HCT116 (cell line): ENCODE measurements at regions not wholly inside any gene's neighbourhood (a gene's known extent, or its start where the extent isn't known, plus 50 kb on each side); places are given as distances from the start of the nearest gene placed in this dataset.

Experiments used
- ATAC-seq: fragments of 200-7000 bp; cut with Tn5 transposase; 2 replicates; pipeline ENCODE4 v1.9.1; 2020; ENCODE audit warnings: mild to moderate bottlenecking, moderate library complexity
- BruUV-seq: library from RNA; stranded (reverse); fragments of 400-500 nt; replicated peaks from 2 replicates; lab custom pipeline; 2021; lab: Mats Ljungman, UMichigan
- CTCF ChIA-PET: fragments of 300-600 bp; sonication (Branson Sonifier 250); formaldehyde crosslinking; loops from one replicate; lab custom pipeline; 2021; ENCODE audit warnings: antibody characterized with exemption; lab: Charles Lee
- POLR2A ChIA-PET: fragments of 300-600, 350-600 bp; sonication (Branson Sonifier 250); formaldehyde crosslinking; loops from one replicate; lab custom pipeline; 2021; ENCODE audit warnings: antibody characterized with exemption; lab: Charles Lee
- RAD21 ChIA-PET, 2 experiments: fragments of 300-600 bp; sonication (Branson Sonifier 250); formaldehyde crosslinking; loops; one replicate each; lab custom pipeline; 2023; ENCODE audit warnings: low total read pairs in 2 of 2; ENCODE audit not compliant: uncharacterized antibody in 2 of 2, unreplicated experiment in 2 of 2, low non-redundant PET in 1 of 2; lab: Charles Lee
- DNase-seq: peaks from one replicate; pipeline ENCODE4 v3.0.0-alpha.2; 2010; ENCODE audit warnings: low read depth, low spot score
- H2AFZ ChIP-seq: fragments of 200-600 bp; shearing (Covaris generic), sonication (generic); 2 replicates; pipeline ENCODE4 v1.6.1; 2017; ENCODE audit warnings: low read depth, mixed run types, mixed read lengths, antibody characterized with exemption, low read length; ENCODE audit not compliant: poor library complexity, severe bottlenecking
- H3K27ac ChIP-seq: 2 replicates; pipeline ENCODE4 v1.5.1; 2012; ENCODE audit warnings: low read depth, low read length
- H3K27me3 ChIP-seq: fragments of 200-600 bp; sonication (generic); 2 replicates; pipeline ENCODE4 v1.6.1; 2016; ENCODE audit warnings: mixed run types, low read length, mixed read lengths; ENCODE audit not compliant: insufficient read depth
- H3K36me3 ChIP-seq, 2 experiments: fragments of 200-500 bp in 1 of 2; fragments of 200-600 bp in 1 of 2; sonication (Bioruptor generic) in 1 of 2; sonication (generic) in 1 of 2; 2 replicates each; pipeline versions ENCODE4 v1.5.1 to v1.6.1; 2014 to 2016; ENCODE audit warnings: low read length in 2 of 2, inconsistent platforms in 1 of 2, mixed read lengths in 1 of 2, mixed run types in 1 of 2; ENCODE audit not compliant: insufficient read depth in 2 of 2, control insufficient read depth in 1 of 2
- H3K4me1 ChIP-seq, 2 experiments: fragments of 200-600 bp in 1 of 2; sonication (generic) in 1 of 2; 2 replicates each; pipeline versions ENCODE4 v1.5.1 to v1.6.1; 2012 to 2017; ENCODE audit warnings: low read length in 2 of 2, inconsistent platforms in 1 of 2, mild to moderate bottlenecking in 1 of 2, mixed read lengths in 1 of 2, mixed run types in 1 of 2, moderate library complexity in 1 of 2; ENCODE audit not compliant: insufficient read depth in 2 of 2, control insufficient read depth in 1 of 2
- H3K4me2 ChIP-seq: fragments of 200-600 bp; sonication (generic); 2 replicates; pipeline ENCODE4 v1.6.1; 2017; ENCODE audit warnings: mixed run types, low read length, mixed read lengths
- H3K4me3 ChIP-seq, 2 experiments: fragments of 200-600 bp in 1 of 2; sonication (generic) in 1 of 2; replicated peaks in 1 of 2; 2 replicates each; pipeline ENCODE4 v1.5.1; 2011 to 2016; ENCODE audit warnings: low read length in 2 of 2, control low read depth in 1 of 2, low read depth in 1 of 2, mild to moderate bottlenecking in 1 of 2, mixed read lengths in 1 of 2, mixed run types in 1 of 2
- H3K79me2 ChIP-seq: fragments of 200-600 bp; sonication (generic); 2 replicates; pipeline ENCODE4 v1.6.1; 2017; ENCODE audit warnings: mild to moderate bottlenecking, mixed run types, low read length, moderate library complexity, mixed read lengths; ENCODE audit not compliant: insufficient read depth
- H3K9ac ChIP-seq: fragments of 200-600 bp; sonication (generic); 2 replicates; pipeline ENCODE4 v1.6.1; 2016; ENCODE audit warnings: low read length, mixed read lengths
- H3K9me2 ChIP-seq: fragments of 200-600 bp; sonication (generic), shearing (Covaris generic); 2 replicates; pipeline ENCODE4 v1.6.1; 2017; ENCODE audit warnings: mixed run types, mild to moderate bottlenecking, moderate library complexity; ENCODE audit not compliant: insufficient read depth
- H3K9me3 ChIP-seq, 2 experiments: fragments of 200-500 bp in 1 of 2; fragments of 200-600 bp in 1 of 2; sonication (Bioruptor generic) in 1 of 2; sonication (generic) in 1 of 2; 2 replicates each; pipeline ENCODE4 v1.6.1; 2014 to 2017; ENCODE audit warnings: low read length in 2 of 2, mixed read lengths in 2 of 2, inconsistent platforms in 1 of 2, low read depth in 1 of 2, mild to moderate bottlenecking in 1 of 2, mixed run types in 1 of 2, moderate library complexity in 1 of 2; ENCODE audit not compliant: control insufficient read depth in 1 of 2, insufficient read depth in 1 of 2
- H4K20me1 ChIP-seq: fragments of 200-600 bp; sonication (generic), shearing (Covaris generic); 2 replicates; pipeline ENCODE4 v1.6.1; 2017; ENCODE audit warnings: mixed run types, mild to moderate bottlenecking, moderate library complexity; ENCODE audit not compliant: insufficient read depth
- ATF3 ChIP-seq: IDR thresholded peaks from 2 replicates; pipeline ENCODE4 v1.6.1; 2012
- CBX3 ChIP-seq: IDR thresholded peaks from 2 replicates; pipeline ENCODE4 v1.6.1; 2012; ENCODE audit warnings: low read depth
- EGR1 ChIP-seq: IDR thresholded peaks from 2 replicates; pipeline ENCODE4 v1.6.1; 2012; ENCODE audit warnings: low read depth
- ELF1 ChIP-seq: IDR thresholded peaks from 2 replicates; pipeline ENCODE4 v1.6.1; 2012; ENCODE audit warnings: low read depth, borderline replicate concordance
- FOSL1 ChIP-seq: IDR thresholded peaks from 2 replicates; pipeline ENCODE4 v1.6.1; 2012; ENCODE audit warnings: low read depth
- JUND ChIP-seq: IDR thresholded peaks from 2 replicates; pipeline ENCODE4 v1.6.1; 2012
- POLR2A ChIP-seq: IDR thresholded peaks from 2 replicates; pipeline ENCODE4 v1.7.0; 2011; ENCODE audit warnings: borderline replicate concordance; ENCODE audit not compliant: insufficient read depth, insufficient read length; ENCODE audit errors: extremely low read depth
- POLR2AphosphoS5 ChIP-seq: IDR thresholded peaks from 2 replicates; pipeline ENCODE4 v1.6.1; 2011; ENCODE audit warnings: mild to moderate bottlenecking, low read depth, low read length, moderate library complexity
- SRF ChIP-seq: IDR thresholded peaks from 2 replicates; pipeline ENCODE4 v1.6.1; 2012; ENCODE audit warnings: low read depth
- TCF7L2 ChIP-seq: IDR thresholded peaks from 2 replicates; pipeline ENCODE4 v1.7.0; 2011; ENCODE audit warnings: borderline replicate concordance, inconsistent platforms; ENCODE audit not compliant: insufficient read depth, insufficient read length; ENCODE audit errors: extremely low read depth
- ZBTB33 ChIP-seq: IDR thresholded peaks from 2 replicates; pipeline ENCODE4 v1.6.1; 2011; ENCODE audit warnings: mild to moderate bottlenecking, low read length, moderate library complexity; ENCODE audit not compliant: insufficient replicate concordance; ENCODE audit errors: extremely low read depth
- ZFX ChIP-seq: fragments of 450-650 bp; IDR thresholded peaks from 2 replicates; pipeline ENCODE4 v1.6.1; 2017
- intact Hi-C: fragments of 100-400 bp; cut with micrococcal nuclease; formaldehyde crosslinking; loops from 2 replicates; pipeline ENCODE4 v1.10.0; 2022
- TF ChIP-seq, protein P1 (sequence below), 3 experiments: fragments of 200-600 bp in 1 of 3; sonication (generic) in 1 of 3; IDR thresholded peaks in 2 of 3; conservative IDR thresholded peaks in 1 of 3; 2 replicates each; pipeline ENCODE4 v1.5.1; 2012 to 2017; ENCODE audit warnings: low read depth in 2 of 3, low read length in 2 of 3, antibody characterized with exemption in 1 of 3, borderline replicate concordance in 1 of 3, control low read depth in 1 of 3, mild to moderate bottlenecking in 1 of 3, mixed read lengths in 1 of 3, mixed run types in 1 of 3, moderate library complexity in 1 of 3; ENCODE audit not compliant: insufficient read depth in 1 of 3

DNA sequence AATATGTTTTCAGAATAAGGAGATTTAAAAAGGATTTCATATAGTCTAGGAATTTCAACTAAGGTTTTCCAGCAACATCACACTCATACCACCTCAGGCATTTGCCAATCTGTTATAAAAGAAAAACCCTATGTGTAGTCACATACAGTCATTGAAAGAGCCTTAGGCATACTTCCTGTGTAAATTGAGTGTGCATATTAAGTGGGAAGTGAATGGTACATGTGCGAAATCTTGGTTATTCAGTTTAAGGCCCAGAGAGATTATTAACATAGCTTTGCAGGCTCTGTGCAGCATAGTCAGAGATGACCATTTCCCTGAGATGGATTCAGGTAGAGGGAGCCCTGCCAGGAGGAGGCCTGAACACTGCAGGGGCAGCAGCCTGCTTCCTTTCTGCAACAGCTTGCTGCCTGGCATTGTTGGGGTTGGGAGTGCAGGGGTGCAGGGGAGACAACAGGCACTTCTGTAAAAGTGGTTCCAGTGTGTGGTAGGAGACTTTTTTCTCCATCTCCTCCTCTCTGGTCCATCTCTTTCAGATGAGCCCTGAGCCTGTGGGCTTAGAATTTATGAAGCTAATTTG lies 100.1 kb upstream of the OSR1 start:
- Histone ChIP-seq H3K27ac (no peak overlapping the region), H3K9me3 (no peaks in the 10 kb centered on the region; a peak in 1 of 4 replicates), H3K4me3 (no peak overlapping the region), H4K20me1 (no peaks in the 10 kb centered on the region), H3K4me2 (no peak overlapping the region), H3K36me3 (no peaks in the 10 kb centered on the region), H3K9me2 (no peaks in the 10 kb centered on the region), H2AFZ (no peak overlapping the region), H3K27me3 (no peaks in the 10 kb centered on the region), H3K79me2 (no peaks in the 10 kb centered on the region), H3K4me1 (no peaks in the 10 kb centered on the region), H3K9ac (no peak overlapping the region)
- no TSS peak for BruUV-seq
- ChIA-PET CTCF (no interaction called here), RAD21 (no interaction called here), POLR2A (no interaction called here)
- ATAC-seq: no peak
- TF ChIP-seq FOSL1: no peak
- DNase-seq: no peak
- intact Hi-C loops: no loop called here

DNA sequence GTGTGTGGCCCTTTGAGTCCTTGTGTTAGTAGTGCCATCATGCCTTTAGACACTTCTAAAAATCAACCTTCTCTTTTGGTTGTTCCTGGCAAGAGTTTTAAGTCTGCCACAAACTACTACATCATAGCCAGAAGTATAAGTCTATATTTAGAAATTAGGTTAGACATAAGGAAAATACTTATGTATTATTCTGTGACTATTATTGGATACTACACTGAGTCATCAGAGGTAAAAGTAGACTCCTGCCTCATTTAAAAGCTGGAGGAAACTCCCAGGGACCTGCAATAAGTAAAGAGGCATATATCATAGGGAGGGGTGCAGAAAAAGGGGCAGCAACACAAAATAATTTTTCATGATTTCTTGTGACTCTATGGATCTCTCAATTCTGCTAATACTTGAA lies 99.4 kb upstream of the OSR1 start:
- intact Hi-C loops: no loop called here
- H3K9me2 ChIP-seq: no peaks in the 10 kb centered on the region
- ChIA-PET RAD21 (no interaction called here), CTCF (no interaction called here), POLR2A (no interaction called here)
- no peak overlapping the region for H3K4me3 ChIP-seq
- no peak for ATAC-seq
- no peaks in the 10 kb centered on the region for H3K79me2 ChIP-seq
- no peak for DNase-seq
- no peak overlapping the region for H3K27ac ChIP-seq
- no peaks in the 10 kb centered on the region for H3K27me3 ChIP-seq
- no peak overlapping the region for H2AFZ ChIP-seq
- no TSS peak for BruUV-seq
- no peak overlapping the region for H3K9ac ChIP-seq
- H3K36me3 ChIP-seq: no peaks in the 10 kb centered on the region
- H4K20me1 ChIP-seq: no peaks in the 10 kb centered on the region
- H3K9me3 ChIP-seq: no peaks in the 10 kb centered on the region; a peak in 1 of 4 replicates
- no peaks in the 10 kb centered on the region for H3K4me1 ChIP-seq
- H3K4me2 ChIP-seq: no peak overlapping the region
- no peak for TF ChIP-seq ELF1
- TF ChIP-seq, protein P1, sequence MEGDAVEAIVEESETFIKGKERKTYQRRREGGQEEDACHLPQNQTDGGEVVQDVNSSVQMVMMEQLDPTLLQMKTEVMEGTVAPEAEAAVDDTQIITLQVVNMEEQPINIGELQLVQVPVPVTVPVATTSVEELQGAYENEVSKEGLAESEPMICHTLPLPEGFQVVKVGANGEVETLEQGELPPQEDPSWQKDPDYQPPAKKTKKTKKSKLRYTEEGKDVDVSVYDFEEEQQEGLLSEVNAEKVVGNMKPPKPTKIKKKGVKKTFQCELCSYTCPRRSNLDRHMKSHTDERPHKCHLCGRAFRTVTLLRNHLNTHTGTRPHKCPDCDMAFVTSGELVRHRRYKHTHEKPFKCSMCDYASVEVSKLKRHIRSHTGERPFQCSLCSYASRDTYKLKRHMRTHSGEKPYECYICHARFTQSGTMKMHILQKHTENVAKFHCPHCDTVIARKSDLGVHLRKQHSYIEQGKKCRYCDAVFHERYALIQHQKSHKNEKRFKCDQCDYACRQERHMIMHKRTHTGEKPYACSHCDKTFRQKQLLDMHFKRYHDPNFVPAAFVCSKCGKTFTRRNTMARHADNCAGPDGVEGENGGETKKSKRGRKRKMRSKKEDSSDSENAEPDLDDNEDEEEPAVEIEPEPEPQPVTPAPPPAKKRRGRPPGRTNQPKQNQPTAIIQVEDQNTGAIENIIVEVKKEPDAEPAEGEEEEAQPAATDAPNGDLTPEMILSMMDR (IDR thresholded peaks at IDR 0.05 in 2 of 3, conservative IDR thresholded peaks at IDR 0.05 in 1 of 3; ENCODE audit: borderline replicate concordance in 1 of 3, insufficient read depth in 1 of 3, low read depth in 2 of 3, low read length in 2 of 3): no peak
- TF ChIP-seq EGR1: no peak
- TF ChIP-seq ZBTB33: no peak
- no peak for TF ChIP-seq TCF7L2
- no peak for TF ChIP-seq CBX3
- no peak for TF ChIP-seq ZFX
- TF ChIP-seq POLR2A: no peak
- no peak for TF ChIP-seq ATF3
- TF ChIP-seq POLR2AphosphoS5: no peak
- TF ChIP-seq JUND: no peak
- TF ChIP-seq SRF: no peak
